ENCODE measurements at regions not wholly inside any gene's neighbourhood (a gene's known extent, or its start where the extent isn't known, plus 50 kb on each side); places are given as distances from the start of the nearest gene placed in this dataset.
"Not testable (repeated sequence)": the region's sequence is repeated elsewhere in the genome, so short reads cannot be mapped to it uniquely, and the experiment has no call there.

DNA sequence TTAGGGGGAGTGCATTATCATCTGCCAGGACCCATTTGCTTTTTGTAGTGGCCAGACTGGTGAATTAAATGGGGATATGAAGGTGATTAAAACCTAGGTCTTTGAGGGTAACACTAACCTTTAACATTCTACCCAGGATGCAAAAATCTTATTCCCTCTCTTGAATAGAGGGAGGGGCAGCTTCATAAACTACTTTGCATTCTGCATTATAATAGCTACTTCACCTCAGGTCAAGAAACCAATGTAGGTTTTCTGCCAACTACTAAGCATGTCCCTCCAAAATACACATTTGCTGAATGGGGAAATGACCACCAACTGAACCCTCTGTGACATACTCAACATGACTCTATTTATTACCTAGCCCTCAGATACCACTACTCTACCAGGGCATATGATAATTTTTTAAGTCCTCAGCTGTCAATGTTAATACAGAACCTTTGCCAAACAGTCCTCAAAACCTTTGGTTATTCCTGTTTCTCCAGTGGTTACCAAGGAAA is 477.6 kb upstream of the CD180 start:
- no peak for DNase-seq

DNA sequence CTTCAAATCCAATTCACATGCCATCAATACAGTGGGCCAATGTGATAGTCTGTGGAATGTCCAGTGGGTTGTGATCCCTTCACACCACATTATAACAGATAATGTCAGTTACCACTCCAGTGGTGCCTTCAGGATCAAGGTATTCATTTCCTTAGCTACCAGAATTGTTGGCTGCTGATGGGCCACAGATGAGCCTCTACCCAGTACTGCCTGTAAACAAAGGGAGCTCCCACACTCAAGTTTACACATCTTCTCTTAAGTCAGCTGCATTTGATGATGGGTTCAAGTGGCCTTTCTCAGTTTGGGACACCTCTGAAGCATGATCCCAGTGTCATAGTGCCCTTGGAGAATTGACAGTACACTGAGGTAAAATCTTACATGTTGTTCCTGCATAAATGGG is 477.0 kb upstream of the CD180 start:
- no peak for DNase-seq

DNA sequence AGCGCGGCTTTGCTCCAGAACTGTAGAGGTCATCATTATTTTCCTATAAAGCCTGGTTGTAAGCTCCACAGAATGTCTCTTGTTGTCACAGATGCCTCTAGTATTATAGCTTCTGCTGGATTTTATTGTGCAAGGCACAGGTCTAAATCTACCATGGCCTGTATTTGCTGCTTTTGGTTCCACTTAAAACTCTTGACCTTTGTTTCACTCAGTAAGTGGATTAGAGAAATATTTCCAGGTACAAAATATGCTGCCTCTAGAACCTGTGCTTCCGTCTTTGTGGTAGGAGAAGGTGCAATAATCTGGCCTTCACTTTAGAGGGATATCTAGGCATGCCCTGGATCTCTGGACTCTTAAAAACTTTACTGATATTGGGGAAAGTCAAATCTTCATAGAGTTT is 476.6 kb upstream of the CD180 start:
- DNase-seq, result no peak

DNA sequence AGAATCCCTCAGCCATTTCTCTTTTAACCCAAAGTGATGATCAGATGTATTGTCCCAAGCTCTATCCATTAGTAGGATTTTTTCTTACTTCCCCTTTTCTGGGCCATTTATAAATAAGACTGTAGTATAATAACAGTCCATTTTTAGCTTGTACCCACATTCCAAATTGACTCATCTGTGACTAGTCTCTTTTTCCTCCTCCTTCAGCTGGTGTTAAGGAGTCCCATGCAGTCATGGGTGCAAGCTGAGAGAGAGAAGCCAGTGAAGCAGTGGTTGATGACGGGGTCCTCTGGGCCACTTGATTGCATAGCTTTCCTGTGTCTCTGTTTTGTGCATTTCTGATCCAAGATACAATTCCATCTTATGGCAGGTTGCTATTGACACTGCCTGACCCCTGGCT is 476.0 kb upstream of the CD180 start:
- DNase-seq, result no peak

DNA sequence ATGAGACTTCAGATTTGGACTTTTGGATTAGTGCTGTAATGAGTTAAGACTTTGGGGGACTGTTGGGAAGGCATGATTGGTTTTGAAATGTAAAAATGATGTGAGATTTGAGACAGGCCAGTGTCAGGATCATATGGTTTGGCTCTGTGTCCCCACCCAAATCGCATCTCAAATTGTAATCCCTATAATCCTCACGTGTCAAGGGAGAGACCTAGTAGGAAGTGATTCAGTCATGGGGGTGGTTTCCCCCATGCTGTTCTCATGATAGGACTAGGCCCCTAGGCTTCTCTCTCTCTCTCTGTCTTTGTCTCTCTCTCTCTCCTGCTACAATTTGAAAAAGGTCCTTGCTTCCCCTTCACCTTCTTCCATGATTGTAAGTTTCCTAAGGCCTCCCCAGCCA is 473.3 kb upstream of the CD180 start:
- DNase-seq, result no peak

DNA sequence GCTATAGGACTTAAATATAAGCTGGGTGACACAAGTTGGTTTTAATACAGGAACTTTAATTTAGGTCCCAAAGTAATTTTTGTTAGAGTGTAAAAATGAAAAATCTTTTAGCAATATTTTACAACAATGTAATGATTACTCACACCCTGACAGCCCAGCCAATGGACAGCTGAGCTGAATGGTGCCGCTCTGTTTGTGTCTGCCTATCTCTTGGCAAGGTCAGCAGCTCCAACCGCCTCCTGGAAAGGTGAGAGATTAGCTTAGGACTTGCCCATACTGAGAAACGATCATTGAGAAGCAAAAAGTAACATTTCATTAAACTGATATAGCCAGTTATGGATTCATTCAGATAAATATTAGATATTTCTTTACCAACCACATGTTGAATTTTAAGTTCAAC is 463.6 kb upstream of the CD180 start:
- DNase-seq, result no peak

DNA sequence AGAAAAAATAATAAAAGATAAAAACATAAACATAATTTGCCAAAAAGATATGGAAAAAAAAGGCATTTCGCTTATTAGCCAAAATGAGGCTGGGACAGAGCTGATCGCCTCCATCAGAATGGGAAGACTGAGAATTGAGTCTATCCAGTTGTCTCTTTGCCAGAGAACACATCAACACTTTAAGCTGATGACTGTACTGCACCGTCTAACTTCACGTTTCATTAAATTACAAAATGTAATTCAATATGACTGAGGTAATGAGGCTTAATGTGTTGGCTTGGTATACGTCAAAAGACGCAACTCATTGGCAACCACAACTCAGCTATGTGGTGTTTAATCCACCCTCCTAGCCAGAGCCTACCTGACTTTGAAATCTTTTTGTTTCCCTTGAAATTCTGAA is 462.7 kb upstream of the CD180 start:
- DNase-seq, result no peak

DNA sequence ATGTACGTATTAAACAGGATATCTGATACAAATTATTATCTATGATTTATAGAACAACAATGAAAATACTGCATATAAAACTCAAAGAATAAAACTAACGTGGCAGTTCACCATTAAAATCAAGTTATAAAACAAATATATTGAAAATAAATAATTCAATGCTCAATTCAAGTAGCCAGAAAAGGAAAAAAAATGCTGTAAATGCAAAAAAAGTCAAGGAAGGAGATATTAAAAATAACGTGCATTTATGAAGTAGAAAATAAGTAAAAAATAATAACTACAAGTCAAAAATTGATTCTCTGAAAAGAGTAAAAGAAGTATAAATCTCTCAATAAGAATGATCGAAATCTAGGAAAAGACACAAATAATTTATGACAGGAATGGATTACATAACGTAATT is 460.5 kb upstream of the CD180 start:
- no peak for DNase-seq

DNA sequence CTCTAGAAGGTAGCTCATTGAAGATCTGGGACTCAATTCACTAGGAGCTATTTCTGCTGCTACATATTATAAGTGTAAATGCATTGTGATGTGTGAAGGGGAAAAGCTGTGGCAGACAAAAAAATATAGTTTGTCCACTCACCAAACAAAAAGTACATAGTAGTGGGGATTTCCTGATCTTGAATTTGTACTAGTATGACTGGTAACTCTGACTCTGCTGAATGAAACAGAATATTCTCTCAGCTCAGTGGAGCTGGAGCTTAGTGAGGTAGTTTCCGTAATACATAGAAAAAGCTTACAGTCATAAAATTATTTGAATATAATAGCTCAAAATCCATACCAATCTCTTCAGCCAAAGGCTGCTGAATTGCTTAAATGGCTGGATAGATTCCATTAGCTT is 455.6 kb upstream of the CD180 start:
- DNase-seq, result no peak

DNA sequence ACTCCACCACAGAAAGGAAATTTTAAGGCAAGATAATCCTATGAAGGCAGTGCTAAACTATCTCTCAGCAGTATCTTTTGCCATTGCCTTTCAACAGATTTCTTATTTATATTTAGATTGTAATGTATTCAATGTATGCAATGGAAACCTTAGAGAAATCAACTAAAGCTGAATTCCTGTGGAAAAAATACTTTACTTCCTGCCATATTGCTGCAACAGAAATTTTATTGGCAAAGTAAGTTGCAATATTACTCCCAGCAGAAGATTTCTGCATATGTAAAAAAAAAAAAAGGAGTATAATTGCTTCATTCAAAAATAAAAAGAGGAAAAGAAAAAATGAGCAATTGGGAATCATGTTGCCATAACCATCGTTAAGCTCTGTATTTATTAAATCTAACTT is 454.6 kb upstream of the CD180 start:
- no peak for DNase-seq

DNA sequence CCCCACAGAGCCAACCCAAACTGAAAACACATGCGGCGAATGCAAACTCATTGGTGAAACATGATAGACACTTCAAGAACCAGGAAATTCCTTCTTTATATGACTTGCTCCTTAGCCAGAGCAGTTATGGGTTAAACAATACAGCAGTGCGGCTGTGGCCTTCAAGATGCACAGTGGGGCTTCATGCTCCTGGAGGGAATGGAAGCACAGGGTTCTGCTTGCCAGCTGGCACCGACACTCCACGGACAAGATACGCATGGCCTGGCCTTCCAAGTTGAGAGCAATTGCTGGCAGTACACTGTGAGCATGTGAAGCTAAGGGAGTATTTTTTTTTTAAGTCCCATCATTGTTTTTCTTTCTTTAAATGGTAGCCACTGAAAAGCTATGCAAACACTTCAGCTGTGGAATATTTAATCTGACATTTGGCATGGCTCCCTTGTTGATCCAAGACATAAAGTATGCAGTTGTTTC is 451.6 kb upstream of the CD180 start:
- DNase-seq, result no peak

DNA sequence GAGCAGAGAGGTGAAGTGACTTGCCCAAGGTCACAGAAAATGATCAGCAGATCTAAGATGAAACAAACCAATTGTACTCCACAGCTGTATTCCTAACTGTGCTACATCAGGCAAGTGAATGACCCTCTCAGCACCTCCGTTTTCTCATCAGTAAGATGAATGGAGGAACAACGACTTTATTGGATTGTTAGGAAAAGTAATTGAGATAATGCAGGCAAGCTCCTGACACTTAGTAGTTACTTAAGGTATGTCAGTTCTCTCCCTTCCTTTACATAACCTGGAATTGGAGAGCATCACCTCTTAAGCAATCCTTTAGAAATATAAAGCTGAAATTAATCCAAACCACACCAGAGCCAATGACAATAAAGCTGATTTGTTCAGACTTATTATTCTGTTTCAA is 451.2 kb upstream of the CD180 start:
- DNase-seq, result no peak

DNA sequence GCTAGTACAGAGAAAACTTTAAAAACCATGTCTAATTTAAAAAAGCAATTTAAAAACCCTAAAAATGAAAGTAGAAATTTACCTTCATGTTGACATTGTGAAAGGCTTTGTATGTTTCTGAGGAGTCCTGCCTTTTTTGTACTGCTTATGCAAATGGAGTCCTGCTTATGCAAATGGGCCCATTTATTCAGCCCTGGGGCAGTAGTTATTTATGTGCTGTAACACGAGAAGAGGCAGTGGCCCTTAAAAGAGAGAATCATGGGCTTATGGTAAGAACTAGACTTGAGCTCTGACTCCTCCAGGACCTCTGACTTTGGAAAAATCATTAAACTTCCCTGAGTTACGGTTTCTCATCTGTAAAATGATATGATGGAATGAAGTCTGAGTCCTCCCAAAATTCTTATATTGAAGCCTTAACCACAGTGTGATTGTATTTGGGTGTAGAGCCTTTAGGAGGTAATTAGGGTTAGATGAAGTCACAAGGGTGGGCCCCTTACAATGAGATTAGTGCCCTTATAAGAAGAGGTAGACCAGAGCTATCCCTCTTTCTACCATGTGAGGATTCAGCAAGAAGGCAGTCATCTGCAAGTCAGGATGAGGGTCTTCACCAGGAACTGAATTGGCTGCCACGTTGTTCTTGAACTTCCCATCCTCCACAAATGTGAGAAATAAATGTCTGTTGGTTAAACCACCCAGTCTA is 447.8 kb upstream of the CD180 start:
- DNase-seq, result no peak

DNA sequence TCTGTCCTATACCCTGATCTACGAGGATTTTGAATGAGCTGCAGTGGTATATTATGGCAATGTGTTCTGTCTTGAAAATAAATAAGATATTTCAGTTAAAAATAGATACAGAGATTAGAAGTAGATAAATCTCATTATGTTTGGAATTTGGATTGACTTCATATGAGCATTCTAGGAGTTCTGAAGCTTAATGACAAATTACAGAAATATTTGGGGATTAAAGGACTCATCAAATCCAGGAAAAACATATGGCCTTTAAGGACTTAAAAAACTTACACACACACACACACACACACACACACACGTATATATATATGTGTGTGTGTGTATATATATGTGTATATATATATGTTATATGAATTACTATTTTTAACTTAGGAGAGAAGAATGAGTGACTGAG is 446.9 kb upstream of the CD180 start:
- no peak for DNase-seq

DNA sequence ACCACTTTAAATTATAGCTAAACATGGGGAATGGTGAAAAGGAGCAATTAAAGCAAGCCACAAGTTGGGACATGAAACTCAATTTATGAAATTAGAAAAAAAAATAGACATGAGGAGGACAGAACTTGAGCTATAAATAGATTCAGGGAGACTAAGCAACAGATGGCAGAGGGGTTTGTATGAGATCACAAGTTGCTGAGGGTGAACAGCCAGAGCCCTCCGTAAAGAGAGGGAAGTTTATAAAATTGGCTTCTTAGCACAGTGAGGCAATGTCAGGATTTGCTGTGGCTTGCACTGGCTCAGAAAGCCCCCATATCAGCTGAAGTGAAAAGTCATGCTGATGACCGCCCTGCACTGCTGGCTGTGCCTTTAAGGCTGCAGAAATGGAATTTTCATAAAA is 443.4 kb upstream of the CD180 start:
- no peak for DNase-seq

DNA sequence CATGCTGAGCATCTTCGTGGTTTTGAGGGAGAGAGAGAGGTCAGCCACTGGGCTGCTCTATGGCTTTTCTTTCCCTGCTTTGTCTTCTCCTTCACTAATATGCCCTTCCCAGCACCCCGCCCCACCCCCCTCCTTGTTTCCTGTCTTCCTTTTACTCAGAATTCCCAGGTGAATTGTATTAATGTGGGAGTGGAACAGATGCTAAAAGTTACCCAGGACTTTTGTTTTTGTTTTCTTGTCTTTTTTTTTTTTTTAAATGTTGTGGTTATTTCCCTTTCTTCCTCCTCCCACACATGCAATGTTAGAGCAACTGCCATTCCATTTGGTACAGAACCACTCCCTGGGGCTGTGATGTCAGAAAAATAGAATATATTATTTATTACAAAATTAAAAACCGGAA is 442.7 kb upstream of the CD180 start:
- DNase-seq, result no peak

DNA sequence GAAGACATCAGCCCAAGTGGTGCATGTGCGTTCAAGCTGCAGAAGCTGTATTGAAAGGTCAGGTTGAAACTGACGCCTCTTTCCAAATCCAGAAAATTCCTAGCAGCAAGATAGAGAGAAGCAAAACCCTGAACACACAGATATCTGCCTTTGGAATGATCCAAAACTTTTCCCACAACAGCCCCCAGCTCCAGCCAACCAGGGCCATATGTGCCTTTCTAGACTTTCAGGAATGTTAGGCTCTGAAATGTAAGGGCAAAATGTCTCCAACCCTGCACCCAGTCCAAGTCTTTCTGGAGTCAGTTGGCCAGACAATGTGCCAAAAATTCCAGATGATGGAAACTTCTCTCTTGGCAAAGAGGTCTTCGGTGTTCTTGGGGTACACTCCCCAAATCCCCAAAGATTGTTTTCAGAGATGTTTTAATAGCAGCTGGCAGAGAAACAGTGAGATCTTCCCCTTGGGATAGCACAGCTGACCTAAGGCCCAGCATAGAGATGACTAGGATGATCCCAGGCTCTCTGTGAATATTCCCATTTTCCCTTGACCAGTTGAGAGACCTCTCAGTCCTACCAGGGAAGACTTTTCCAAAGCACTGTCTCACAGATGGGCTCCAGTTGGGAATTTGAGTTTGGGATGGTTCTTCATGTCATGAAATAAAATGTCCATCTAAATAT is 440.4 kb upstream of the CD180 start:
- no peak for DNase-seq

DNA sequence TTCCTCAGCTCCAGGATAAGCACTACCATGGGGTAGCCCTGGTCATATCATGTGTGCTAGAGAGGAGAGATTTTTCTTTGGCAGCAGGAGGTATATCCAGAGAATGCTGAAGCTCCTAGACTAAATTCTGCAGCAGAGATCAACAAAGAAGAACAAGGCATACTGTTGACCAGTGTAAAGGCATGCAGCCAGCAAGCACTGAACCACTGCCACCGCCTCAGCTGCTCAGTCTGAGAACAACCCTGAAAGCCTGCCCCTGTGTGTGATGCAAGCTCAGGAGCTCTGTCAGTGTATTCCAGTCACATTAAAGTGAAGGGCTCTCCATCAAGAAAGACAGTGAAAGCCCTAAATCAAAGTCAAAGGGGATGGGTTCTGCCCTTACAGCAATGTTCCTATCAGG is 439.5 kb upstream of the CD180 start:
- DNase-seq, result no peak

DNA sequence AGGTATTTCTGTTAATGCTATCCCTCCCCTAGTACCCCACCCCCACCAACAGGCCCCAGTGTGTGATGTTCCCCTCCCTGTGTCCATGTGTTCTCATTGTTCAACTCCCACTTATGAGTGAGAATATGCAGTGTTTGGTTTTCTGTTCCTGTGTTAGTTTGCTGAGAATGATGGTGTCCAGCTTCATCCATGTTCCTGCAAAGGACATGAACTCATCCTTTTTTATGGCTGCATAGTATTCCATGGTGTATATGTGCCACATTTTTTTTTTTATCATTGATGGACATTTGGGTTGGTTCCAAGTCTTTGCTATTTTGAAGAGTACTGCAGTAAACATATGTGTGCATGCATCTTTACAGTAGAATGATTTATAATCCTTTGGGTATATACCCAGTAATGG is 430.5 kb upstream of the CD180 start:
- DNase-seq, result not testable (repeated sequence)

DNA sequence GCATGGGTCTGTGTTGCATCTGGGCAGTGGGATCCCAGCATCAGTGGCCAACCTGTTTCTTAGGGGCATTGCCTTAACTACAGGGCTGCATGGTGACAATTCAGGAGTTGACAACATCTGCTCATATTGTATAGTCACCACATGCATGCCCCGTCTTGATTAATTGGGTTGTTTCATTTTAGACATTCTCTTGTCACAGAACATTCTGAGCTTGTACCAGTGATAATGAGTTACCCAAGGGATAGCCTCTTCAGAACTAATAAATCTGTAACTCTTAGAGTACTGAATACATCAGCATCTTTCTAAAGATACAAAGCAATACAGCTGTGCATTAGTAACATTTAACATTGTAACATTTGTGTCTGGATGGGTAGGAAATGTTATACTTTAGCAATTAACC is 426.5 kb upstream of the CD180 start:
- no peak for DNase-seq

DNA sequence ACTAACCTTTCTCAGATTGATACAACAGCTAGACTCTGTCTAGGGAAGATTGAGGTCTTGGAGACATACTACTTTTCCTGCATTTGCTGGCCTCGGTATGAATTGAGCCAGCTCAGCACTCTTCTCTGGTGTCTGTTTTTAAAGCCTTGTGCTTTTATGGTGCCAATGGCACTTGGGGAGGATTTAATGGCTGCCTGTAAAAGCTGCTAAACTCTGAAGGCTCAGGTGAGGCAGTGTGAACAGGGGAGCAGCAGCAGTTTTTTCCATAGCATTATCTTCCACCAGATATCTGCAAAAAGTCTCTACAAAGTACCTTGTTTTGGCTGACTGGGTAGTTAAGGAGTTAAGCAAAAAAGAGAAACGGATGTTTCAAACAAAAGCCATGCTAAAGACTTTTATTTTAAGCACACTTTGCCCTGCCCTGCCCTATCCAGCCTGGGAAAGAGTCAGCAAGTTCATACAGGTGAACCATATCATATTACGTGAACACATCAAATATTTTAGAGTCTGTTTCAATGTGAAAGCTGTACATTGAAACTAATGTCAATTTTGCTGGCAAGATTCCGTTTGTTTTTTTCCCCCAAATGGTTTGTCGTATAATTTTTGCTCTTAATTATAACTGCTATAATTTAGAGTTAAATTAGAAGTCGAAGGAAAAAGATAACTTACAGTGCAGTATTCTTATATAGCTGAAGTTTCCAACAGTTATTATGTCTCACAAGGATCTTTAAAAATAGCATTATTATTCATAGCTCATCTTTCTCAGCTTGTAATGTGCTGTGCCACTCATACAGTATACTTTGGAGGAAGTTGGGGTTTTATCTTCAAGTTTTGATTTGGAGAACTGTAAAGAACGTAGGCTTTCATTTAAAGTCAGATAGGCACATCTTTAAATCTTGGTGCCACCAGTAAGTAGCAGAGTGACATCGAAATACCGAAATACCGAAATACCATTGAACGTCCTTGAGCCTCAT is 424.1 kb upstream of the CD180 start:
- DNase-seq, result no peak

DNA sequence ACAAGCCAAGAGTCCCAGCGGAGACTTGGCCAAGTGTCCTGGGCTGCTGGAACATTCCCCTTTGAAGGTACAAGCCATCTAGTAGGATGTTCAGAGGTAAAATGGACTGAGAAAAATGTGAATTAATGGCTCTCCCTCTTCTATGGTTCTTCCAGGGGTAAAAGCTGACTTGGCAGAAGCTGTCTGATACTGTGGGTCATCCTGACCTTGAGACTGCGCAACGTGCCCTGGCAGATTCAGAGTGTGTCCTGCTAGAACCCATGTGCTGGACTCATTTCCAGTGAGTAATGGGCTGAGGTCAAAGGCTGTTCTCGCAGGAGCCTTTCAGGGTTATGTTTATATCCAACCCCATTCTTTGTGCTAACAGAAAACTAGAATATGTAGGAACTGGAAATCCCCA is 423.0 kb upstream of the CD180 start:
- DNase-seq, result no peak

DNA sequence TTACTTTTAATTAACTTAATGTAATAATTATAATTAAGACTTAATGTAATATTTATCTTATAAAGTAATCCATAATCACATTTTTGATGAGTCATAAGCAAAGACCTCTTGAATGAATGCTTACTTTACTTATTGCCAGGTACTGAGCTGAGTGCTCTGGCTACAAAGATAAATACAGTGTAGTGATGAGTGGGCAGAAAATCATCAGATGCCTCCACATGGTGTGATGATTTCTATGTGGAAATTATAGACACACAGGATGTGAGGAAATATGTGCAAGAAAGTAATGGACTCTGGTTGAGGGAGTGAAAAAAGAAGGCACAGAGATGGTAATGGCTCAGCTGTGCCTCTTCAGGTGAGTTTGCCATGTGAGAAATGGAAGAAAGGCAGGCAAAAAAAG is 422.6 kb upstream of the CD180 start:
- DNase-seq, result no peak

DNA sequence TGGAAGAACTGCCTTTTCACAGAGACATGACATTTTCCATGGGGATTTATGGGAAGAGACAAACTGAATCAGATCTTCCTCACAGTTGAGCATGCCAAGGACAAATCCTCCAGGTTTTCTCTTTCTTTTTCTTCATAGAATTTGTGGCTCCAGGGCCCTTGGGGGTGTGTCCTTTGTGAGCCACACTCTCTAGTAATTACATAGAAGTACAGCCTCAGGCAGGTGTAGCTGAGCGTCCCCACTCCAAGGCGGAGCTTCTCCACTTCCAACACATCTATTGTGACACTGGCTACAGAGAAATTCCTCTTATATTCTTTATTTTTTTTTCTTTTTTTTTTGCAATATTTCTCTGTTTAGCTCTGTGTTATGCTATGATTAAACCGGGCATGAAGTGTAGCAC is 420.5 kb upstream of the CD180 start:
- DNase-seq, result no peak

All from activated CD4-positive, alpha-beta T cell treated with anti-CD3 and anti-CD28 coated beads, Interleukin-2, amount 50 U/mL, for 16 hours (primary cell).